ENCODE measurements at regions not wholly inside any gene's neighbourhood (a gene's known extent, or its start where the extent isn't known, plus 50 kb on each side); places are given as distances from the start of the nearest gene placed in this dataset.

DNA sequence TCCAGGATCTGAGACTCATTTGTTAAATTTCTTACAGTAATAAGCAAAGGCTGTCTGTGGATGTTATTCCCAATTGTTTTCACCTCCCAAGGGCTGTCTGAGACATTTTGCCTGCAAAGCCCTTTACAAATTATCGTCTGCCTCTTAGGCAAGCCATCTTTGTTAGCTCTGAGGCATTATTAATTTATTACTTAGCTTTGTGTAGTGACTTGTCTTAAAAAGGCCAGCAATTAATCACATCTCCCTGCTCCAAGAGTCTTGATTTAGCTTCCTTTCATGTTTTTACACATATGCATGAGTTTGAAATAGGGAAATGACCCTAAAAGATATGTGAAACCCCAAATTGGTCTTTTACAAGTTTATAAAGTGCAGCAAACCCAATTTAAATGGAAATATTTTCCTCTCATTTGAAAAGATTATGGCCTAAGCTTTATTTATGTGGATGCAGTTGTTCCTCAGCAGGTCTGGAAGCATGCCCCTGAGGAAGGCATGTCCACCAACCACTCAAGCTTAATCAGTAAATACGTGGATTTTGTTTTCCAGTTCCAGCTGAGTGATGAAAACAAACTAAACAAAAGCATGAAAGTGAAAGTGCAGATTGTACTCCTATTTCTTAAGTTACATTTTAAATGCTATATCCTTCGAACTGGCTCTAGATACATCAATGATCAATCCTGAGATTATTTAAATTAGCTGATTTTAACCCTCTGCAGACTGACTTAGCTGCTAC lies 173.6 kb upstream of the LNX1 start:
- intact Hi-C loops (cut with micrococcal nuclease), result no loop called here
- no peaks in the 10 kb centered on the region for H4K20me1 ChIP-seq (ENCODE audit: insufficient read depth)
- POLR2A ChIA-PET, result no interaction called here
- DNase-seq (ENCODE audit: low read depth, low spot score) (no peak), ATAC-seq (no peak)
- no peak overlapping the region for H3K27ac ChIP-seq (ENCODE audit: low read depth, low read length)
- TF ChIP-seq EZH2 (IDR thresholded peaks at IDR 0.05) (no peak), SP1 (IDR thresholded peaks at IDR 0.05; ENCODE audit: low read depth) (no peak), CBX3 (IDR thresholded peaks at IDR 0.05; ENCODE audit: low read depth) (no peak), SIN3A (IDR thresholded peaks at IDR 0.05; ENCODE audit: low read depth) (no peak), EGR1 (IDR thresholded peaks at IDR 0.05; ENCODE audit: low read depth) (no peak), POLR2A (IDR thresholded peaks at IDR 0.05; ENCODE audit: borderline replicate concordance, extremely low read depth, insufficient read depth, insufficient read length) (no peak), JUND (IDR thresholded peaks at IDR 0.05) (no peak), CEBPB (IDR thresholded peaks at IDR 0.05; ENCODE audit: low read depth) (no peak), ZNF274 (IDR thresholded peaks at IDR 0.05; ENCODE audit: low read depth, low read length) (no peak), ELF1 (IDR thresholded peaks at IDR 0.05; ENCODE audit: borderline replicate concordance, low read depth) (no peak), YY1 (IDR thresholded peaks at IDR 0.05; ENCODE audit: extremely low read depth, insufficient replicate concordance, low read depth, low read length) (no peak), EZH2phosphoT487 (IDR thresholded peaks at IDR 0.05; ENCODE audit: borderline replicate concordance) (no peak), TCF7L2 (IDR thresholded peaks at IDR 0.05; ENCODE audit: borderline replicate concordance, extremely low read depth, insufficient read depth, insufficient read length) (no peak), FOSL1 (IDR thresholded peaks at IDR 0.05; ENCODE audit: low read depth) (no peak), POLR2AphosphoS5 (IDR thresholded peaks at IDR 0.05; ENCODE audit: low read depth, low read length) (no peak), ZFX (IDR thresholded peaks at IDR 0.05) (no peak)
- TF ChIP-seq, protein P1, sequence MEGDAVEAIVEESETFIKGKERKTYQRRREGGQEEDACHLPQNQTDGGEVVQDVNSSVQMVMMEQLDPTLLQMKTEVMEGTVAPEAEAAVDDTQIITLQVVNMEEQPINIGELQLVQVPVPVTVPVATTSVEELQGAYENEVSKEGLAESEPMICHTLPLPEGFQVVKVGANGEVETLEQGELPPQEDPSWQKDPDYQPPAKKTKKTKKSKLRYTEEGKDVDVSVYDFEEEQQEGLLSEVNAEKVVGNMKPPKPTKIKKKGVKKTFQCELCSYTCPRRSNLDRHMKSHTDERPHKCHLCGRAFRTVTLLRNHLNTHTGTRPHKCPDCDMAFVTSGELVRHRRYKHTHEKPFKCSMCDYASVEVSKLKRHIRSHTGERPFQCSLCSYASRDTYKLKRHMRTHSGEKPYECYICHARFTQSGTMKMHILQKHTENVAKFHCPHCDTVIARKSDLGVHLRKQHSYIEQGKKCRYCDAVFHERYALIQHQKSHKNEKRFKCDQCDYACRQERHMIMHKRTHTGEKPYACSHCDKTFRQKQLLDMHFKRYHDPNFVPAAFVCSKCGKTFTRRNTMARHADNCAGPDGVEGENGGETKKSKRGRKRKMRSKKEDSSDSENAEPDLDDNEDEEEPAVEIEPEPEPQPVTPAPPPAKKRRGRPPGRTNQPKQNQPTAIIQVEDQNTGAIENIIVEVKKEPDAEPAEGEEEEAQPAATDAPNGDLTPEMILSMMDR (IDR thresholded peaks at IDR 0.05 in 2 of 3, conservative IDR thresholded peaks at IDR 0.05 in 1 of 3; ENCODE audit: borderline replicate concordance in 1 of 3, insufficient read depth in 1 of 3, low read depth in 2 of 3, low read length in 2 of 3), result no peak
- TF ChIP-seq, protein P2, sequence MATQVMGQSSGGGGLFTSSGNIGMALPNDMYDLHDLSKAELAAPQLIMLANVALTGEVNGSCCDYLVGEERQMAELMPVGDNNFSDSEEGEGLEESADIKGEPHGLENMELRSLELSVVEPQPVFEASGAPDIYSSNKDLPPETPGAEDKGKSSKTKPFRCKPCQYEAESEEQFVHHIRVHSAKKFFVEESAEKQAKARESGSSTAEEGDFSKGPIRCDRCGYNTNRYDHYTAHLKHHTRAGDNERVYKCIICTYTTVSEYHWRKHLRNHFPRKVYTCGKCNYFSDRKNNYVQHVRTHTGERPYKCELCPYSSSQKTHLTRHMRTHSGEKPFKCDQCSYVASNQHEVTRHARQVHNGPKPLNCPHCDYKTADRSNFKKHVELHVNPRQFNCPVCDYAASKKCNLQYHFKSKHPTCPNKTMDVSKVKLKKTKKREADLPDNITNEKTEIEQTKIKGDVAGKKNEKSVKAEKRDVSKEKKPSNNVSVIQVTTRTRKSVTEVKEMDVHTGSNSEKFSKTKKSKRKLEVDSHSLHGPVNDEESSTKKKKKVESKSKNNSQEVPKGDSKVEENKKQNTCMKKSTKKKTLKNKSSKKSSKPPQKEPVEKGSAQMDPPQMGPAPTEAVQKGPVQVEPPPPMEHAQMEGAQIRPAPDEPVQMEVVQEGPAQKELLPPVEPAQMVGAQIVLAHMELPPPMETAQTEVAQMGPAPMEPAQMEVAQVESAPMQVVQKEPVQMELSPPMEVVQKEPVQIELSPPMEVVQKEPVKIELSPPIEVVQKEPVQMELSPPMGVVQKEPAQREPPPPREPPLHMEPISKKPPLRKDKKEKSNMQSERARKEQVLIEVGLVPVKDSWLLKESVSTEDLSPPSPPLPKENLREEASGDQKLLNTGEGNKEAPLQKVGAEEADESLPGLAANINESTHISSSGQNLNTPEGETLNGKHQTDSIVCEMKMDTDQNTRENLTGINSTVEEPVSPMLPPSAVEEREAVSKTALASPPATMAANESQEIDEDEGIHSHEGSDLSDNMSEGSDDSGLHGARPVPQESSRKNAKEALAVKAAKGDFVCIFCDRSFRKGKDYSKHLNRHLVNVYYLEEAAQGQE (IDR thresholded peaks at IDR 0.05; ENCODE audit: low read depth), result no peak
- TF ChIP-seq, protein P3, sequence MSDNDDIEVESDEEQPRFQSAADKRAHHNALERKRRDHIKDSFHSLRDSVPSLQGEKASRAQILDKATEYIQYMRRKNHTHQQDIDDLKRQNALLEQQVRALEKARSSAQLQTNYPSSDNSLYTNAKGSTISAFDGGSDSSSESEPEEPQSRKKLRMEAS (IDR thresholded peaks at IDR 0.05), result no peak
- H3K4me2 ChIP-seq (ENCODE audit: low read length), result no peak overlapping the region
- H3K4me1 ChIP-seq (ENCODE audit: control insufficient read depth in 1 of 2, insufficient read depth in 2 of 2, low read length in 2 of 2), result no peaks in the 10 kb centered on the region
- RAD21 ChIA-PET (ENCODE audit: low non-redundant PET in 1 of 2, low total read pairs in 2 of 2, uncharacterized antibody in 2 of 2, unreplicated experiment in 2 of 2), result no interaction called here
- BruUV-seq (replicated peaks), result no TSS peak
- H2AFZ ChIP-seq (ENCODE audit: low read depth, low read length, poor library complexity, severe bottlenecking), result no peak overlapping the region
- CTCF ChIA-PET, result interaction anchor here (1.0 kb wide), 1 partner anchor 40 kb away, joined by 3 read pairs; no protein-coding TSS in a partner anchor
- no peaks in the 10 kb centered on the region for H3K9me3 ChIP-seq (ENCODE audit: control insufficient read depth in 1 of 2, insufficient read depth in 1 of 2, low read depth in 1 of 2, low read length in 2 of 2)
- H3K9me2 ChIP-seq (ENCODE audit: insufficient read depth), result no peaks in the 10 kb centered on the region
- H3K27me3 ChIP-seq (ENCODE audit: insufficient read depth, low read length), result no peaks in the 10 kb centered on the region
- no peaks in the 10 kb centered on the region for H3K36me3 ChIP-seq (ENCODE audit: control insufficient read depth in 1 of 2, insufficient read depth in 2 of 2, low read length in 2 of 2)
- H3K79me2 ChIP-seq (ENCODE audit: insufficient read depth, low read length), result no peaks in the 10 kb centered on the region
- H3K4me3 ChIP-seq (replicated peaks in 1 of 2; ENCODE audit: low read depth in 1 of 2, low read length in 2 of 2), result no peak overlapping the region
- no peak overlapping the region for H3K9ac ChIP-seq (ENCODE audit: low read length)

All from HCT116 (cell line).